ENCODE measurements at regions not wholly inside any gene's neighbourhood (a gene's known extent, or its start where the extent isn't known, plus 50 kb on each side); places are given as distances from the start of the nearest gene placed in this dataset.
"Not testable (repeated sequence)": the region's sequence is repeated elsewhere in the genome, so short reads cannot be mapped to it uniquely, and the experiment has no call there.

GRCh38 chr17:54194268-54194667 lies 371.5 kb downstream of the KIF2B start:
- H3K9me3 Mint-ChIP-seq (ENCODE audit: unreplicated experiment): no peaks in the 10 kb centered on the region
- intact Hi-C loops (cut with micrococcal nuclease): no loop called here
- no peak for TF ChIP-seq CTCF (IDR thresholded peaks at IDR 0.05; ENCODE audit: unreplicated experiment)
- no peak for DNase-seq (ENCODE audit: unreplicated experiment)
- H3K4me1 Mint-ChIP-seq (ENCODE audit: insufficient read depth, unreplicated experiment): peaks cover 10% of the 10 kb centered on the region
- ChIA-PET CTCF (interaction anchor here (1.2 kb wide), 1 partner anchor 9 kb away, joined by 3 read pairs; no protein-coding TSS in a partner anchor), POLR2A (interaction anchor here (0.6 kb wide), 1 partner anchor 210 kb away, joined by 3 read pairs; no protein-coding TSS in a partner anchor)
- no TSS peak for BruUV-seq (replicated peaks)
- no peaks in the 10 kb centered on the region for H3K36me3 Mint-ChIP-seq (ENCODE audit: insufficient read depth, unreplicated experiment)
- H3K4me3 Mint-ChIP-seq (ENCODE audit: unreplicated experiment): no peak overlapping the region
- H3K27ac Mint-ChIP-seq (ENCODE audit: low read depth, unreplicated experiment): no peak overlapping the region
- H3K27me3 Mint-ChIP-seq (ENCODE audit: insufficient read depth, unreplicated experiment): no peaks in the 10 kb centered on the region

GRCh38 chr17:54196751-54197150 lies 374.0 kb downstream of the KIF2B start:
- Mint-ChIP-seq H3K9me3 (ENCODE audit: unreplicated experiment) (no peaks in the 10 kb centered on the region), H3K4me1 (ENCODE audit: insufficient read depth, unreplicated experiment) (peaks cover 10% of the 10 kb centered on the region), H3K27me3 (ENCODE audit: insufficient read depth, unreplicated experiment) (no peaks in the 10 kb centered on the region), H3K27ac (ENCODE audit: low read depth, unreplicated experiment) (no peak overlapping the region), H3K36me3 (ENCODE audit: insufficient read depth, unreplicated experiment) (no peaks in the 10 kb centered on the region), H3K4me3 (ENCODE audit: unreplicated experiment) (no peak overlapping the region)
- no peak for TF ChIP-seq CTCF (IDR thresholded peaks at IDR 0.05; ENCODE audit: unreplicated experiment)
- POLR2A ChIA-PET: no interaction called here
- intact Hi-C loops (cut with micrococcal nuclease): no loop called here
- CTCF ChIA-PET: no interaction called here
- DNase-seq (ENCODE audit: unreplicated experiment): no peak
- no TSS peak for BruUV-seq (replicated peaks)

GRCh38 chr17:54201380-54201779 lies 378.7 kb downstream of the KIF2B start:
- H3K36me3 Mint-ChIP-seq (ENCODE audit: insufficient read depth, unreplicated experiment); H3K9me3 Mint-ChIP-seq (ENCODE audit: unreplicated experiment); H3K27me3 Mint-ChIP-seq (ENCODE audit: insufficient read depth, unreplicated experiment); H3K4me3 Mint-ChIP-seq (ENCODE audit: unreplicated experiment); DNase-seq (ENCODE audit: unreplicated experiment); intact Hi-C loops (cut with micrococcal nuclease); H3K4me1 Mint-ChIP-seq (ENCODE audit: insufficient read depth, unreplicated experiment); CTCF ChIA-PET; H3K27ac Mint-ChIP-seq (ENCODE audit: low read depth, unreplicated experiment); BruUV-seq (replicated peaks): not testable (repeated sequence)
- POLR2A ChIA-PET: interaction anchor here (0.6 kb wide), 1 partner anchor 754 kb away, joined by 3 read pairs; no protein-coding TSS in a partner anchor

- ChIA-PET CTCF (no interaction called here), POLR2A (interaction anchor here (0.7 kb wide), 1 partner anchor 233 kb away, joined by 4 read pairs; no protein-coding TSS in a partner anchor)
- Mint-ChIP-seq H3K4me1 (ENCODE audit: insufficient read depth, unreplicated experiment) (no peaks in the 10 kb centered on the region), H3K36me3 (ENCODE audit: insufficient read depth, unreplicated experiment) (no peaks in the 10 kb centered on the region), H3K27ac (ENCODE audit: low read depth, unreplicated experiment) (no peak overlapping the region), H3K4me3 (ENCODE audit: unreplicated experiment) (no peak overlapping the region), H3K9me3 (ENCODE audit: unreplicated experiment) (no peaks in the 10 kb centered on the region), H3K27me3 (ENCODE audit: insufficient read depth, unreplicated experiment) (no peaks in the 10 kb centered on the region)
- BruUV-seq (replicated peaks): no TSS peak
- no peak for DNase-seq (ENCODE audit: unreplicated experiment)
- intact Hi-C loops (cut with micrococcal nuclease): no loop called here
- no peak for TF ChIP-seq CTCF (IDR thresholded peaks at IDR 0.05; ENCODE audit: unreplicated experiment)
These were observed 398.1 kb downstream of the KIF2B start for GRCh38 chr17:54220829-54221228.

GRCh38 chr17:54221499-54221898 lies 398.8 kb downstream of the KIF2B start:
- no peaks in the 10 kb centered on the region for H3K4me1 Mint-ChIP-seq (ENCODE audit: insufficient read depth, unreplicated experiment)
- intact Hi-C loops (cut with micrococcal nuclease): no loop called here
- BruUV-seq (replicated peaks): no TSS peak
- no peak overlapping the region for H3K27ac Mint-ChIP-seq (ENCODE audit: low read depth, unreplicated experiment)
- DNase-seq (ENCODE audit: unreplicated experiment): no peak
- no peaks in the 10 kb centered on the region for H3K36me3 Mint-ChIP-seq (ENCODE audit: insufficient read depth, unreplicated experiment)
- H3K27me3 Mint-ChIP-seq (ENCODE audit: insufficient read depth, unreplicated experiment): no peaks in the 10 kb centered on the region
- CTCF ChIA-PET: interaction anchor here (0.5 kb wide), 1 partner anchor 45 kb away, joined by 3 read pairs; no protein-coding TSS in a partner anchor
- no peak overlapping the region for H3K4me3 Mint-ChIP-seq (ENCODE audit: unreplicated experiment)
- H3K9me3 Mint-ChIP-seq (ENCODE audit: unreplicated experiment): no peaks in the 10 kb centered on the region
- TF ChIP-seq CTCF (IDR thresholded peaks at IDR 0.05; ENCODE audit: unreplicated experiment): no peak
- POLR2A ChIA-PET: no interaction called here

Data from MCF 10A (cell line).